GM12878 (cell line): ENCODE measurements at regions not wholly inside any gene's neighbourhood (a gene's known extent, or its start where the extent isn't known, plus 50 kb on each side); places are given as distances from the start of the nearest gene placed in this dataset.
"Not testable (repeated sequence)": the region's sequence is repeated elsewhere in the genome, so short reads cannot be mapped to it uniquely, and the experiment has no call there.

Experiments used
- ATAC-seq: fragments of 200-7000 bp; cut with Tn5 transposase; 3 replicates; pipeline ENCODE4 v1.9.1; 2020; ENCODE audit warnings: mild to moderate bottlenecking, moderate library complexity
- BruUV-seq: library from RNA; stranded (reverse); fragments of 400-500 nt; replicated peaks from 2 replicates; lab custom pipeline; 2021; lab: Mats Ljungman, UMichigan
- CTCF ChIA-PET: fragments of 300-600 bp; sonication (Branson Sonifier 250); formaldehyde crosslinking; extraction: SDS; loops from one replicate; lab custom pipeline; 2021; ENCODE audit warnings: inconsistent platforms; lab: Yijun Ruan, JAX
- POLR2A ChIA-PET: fragments of 350-600 bp; formaldehyde crosslinking; extraction: SDS; loops from one replicate; lab custom pipeline; 2021; ENCODE audit warnings: inconsistent platforms; lab: Charles Lee
- RAD21 ChIA-PET: fragments of 300-600 bp; sonication (Branson Sonifier 250); formaldehyde crosslinking; loops from one replicate; lab custom pipeline; 2023; ENCODE audit warnings: antibody characterized with exemption; ENCODE audit not compliant: unreplicated experiment; lab: Charles Lee
- SMC1A ChIA-PET: fragments of 300-600 bp; sonication (Branson Sonifier 250); formaldehyde crosslinking; loops from one replicate; lab custom pipeline; 2023; ENCODE audit not compliant: unreplicated experiment, uncharacterized antibody; lab: Charles Lee
- DNase-seq: peaks from one replicate; pipeline ENCODE4 v3.0.0-alpha.2; 2011; ENCODE audit warnings: low read depth, low spot score
- FAIRE-seq: peaks from 3 replicates; lab custom pipeline; 2011; peaks lifted over from hg19 to GRCh38; lab: Jason Lieb, UNC
- H2AFZ ChIP-seq: 2 replicates; pipeline ENCODE4 v1.6.0; 2011; ENCODE audit warnings: low read depth, low read length, control low read depth; ENCODE audit not compliant: control insufficient read depth
- H3K27ac ChIP-seq: 2 replicates; pipeline ENCODE4 v1.5.1; 2011; ENCODE audit warnings: control low read depth; ENCODE audit not compliant: control insufficient read depth, insufficient read depth
- H3K27me3 ChIP-seq, 2 experiments: replicated peaks in 1 of 2; 2 replicates each; pipeline versions ENCODE4 v1.6.0 to v1.6.1; 2011; ENCODE audit warnings: low read length in 1 of 2; ENCODE audit not compliant: control insufficient read depth in 2 of 2, insufficient read depth in 2 of 2
- H3K36me3 ChIP-seq, 2 experiments: 2 replicates each; pipeline ENCODE4 v1.5.1; 2011; ENCODE audit warnings: low read length in 1 of 2; ENCODE audit not compliant: control insufficient read depth in 2 of 2, insufficient read depth in 2 of 2
- H3K4me1 ChIP-seq: 2 replicates; pipeline ENCODE4 v1.6.1; 2011; ENCODE audit warnings: mild to moderate bottlenecking, low read length, moderate library complexity, mixed read lengths; ENCODE audit not compliant: control insufficient read depth, insufficient read depth
- H3K4me2 ChIP-seq: 2 replicates; pipeline ENCODE4 v1.6.0; 2011; ENCODE audit warnings: control low read depth; ENCODE audit not compliant: control insufficient read depth, insufficient read depth
- H3K4me3 ChIP-seq: fragments of 200-600 bp; sonication (generic); 2 replicates; pipeline ENCODE4 v1.5.1; 2016
- H3K79me2 ChIP-seq: 2 replicates; pipeline ENCODE4 v1.6.0; 2011; ENCODE audit warnings: low read length; ENCODE audit not compliant: control insufficient read depth, insufficient read depth
- H3K9ac ChIP-seq: 2 replicates; pipeline ENCODE4 v1.8.0; 2011; ENCODE audit warnings: low read length, control low read depth, mixed read lengths; ENCODE audit not compliant: control insufficient read depth, insufficient read depth
- H3K9me3 ChIP-seq: replicated peaks from 3 replicates; pipeline ENCODE4 v1.5.1; 2011; ENCODE audit warnings: mild to moderate bottlenecking, low read length; ENCODE audit not compliant: control insufficient read depth, insufficient read depth
- H4K20me1 ChIP-seq: 2 replicates; pipeline ENCODE4 v1.6.0; 2011; ENCODE audit not compliant: control insufficient read depth, insufficient read depth
- WGBS: methylation state at CpG from one replicate; pipeline ENCODE4 v1.1.6; 2016; ENCODE audit warnings: low lambda C conversion rate; ENCODE audit not compliant: insufficient replicate concordance, insufficient coverage; ENCODE audit errors: missing lambda C conversion rate; 5-methylcytosine and 5-hydroxymethylcytosine counted together
- in situ Hi-C: fragments of 300-500 bp; cut with MboI; formaldehyde crosslinking; loops from 9 replicates; pipeline ENCODE4 v1.14.3; 2018; ENCODE audit warnings: mixed read lengths
- intact Hi-C: fragments of 100-400 bp; cut with micrococcal nuclease; formaldehyde crosslinking; loops from one replicate; pipeline ENCODE4 v1.14.2; 2022; ENCODE audit not compliant: unreplicated experiment

- POLR2A ChIA-PET, H3K27me3 ChIP-seq, H3K27ac ChIP-seq, H4K20me1 ChIP-seq, in situ Hi-C loops, CTCF ChIA-PET, ATAC-seq, H3K4me3 ChIP-seq, H3K9me3 ChIP-seq, FAIRE-seq, BruUV-seq, H3K4me1 ChIP-seq, H3K36me3 ChIP-seq, intact Hi-C loops, H3K4me2 ChIP-seq, SMC1A ChIA-PET, H3K79me2 ChIP-seq, DNase-seq, H3K9ac ChIP-seq, RAD21 ChIA-PET, H2AFZ ChIP-seq: not testable (repeated sequence)
- WGBS = no CpG with 5 or more reads among the region's 1 CpG
These were observed 182.5 kb upstream of the FAM20C start for GRCh38 chr7:9919-10318.

GRCh38 chr7:32565-33280 is 159.6 kb upstream of the FAM20C start:
- SMC1A ChIA-PET, H3K27me3 ChIP-seq, RAD21 ChIA-PET, intact Hi-C loops, POLR2A ChIA-PET, DNase-seq, H3K79me2 ChIP-seq, H3K36me3 ChIP-seq, H3K4me2 ChIP-seq, H2AFZ ChIP-seq, CTCF ChIA-PET, H3K4me1 ChIP-seq, H3K4me3 ChIP-seq, FAIRE-seq, H3K27ac ChIP-seq, H4K20me1 ChIP-seq, BruUV-seq, H3K9ac ChIP-seq, ATAC-seq, in situ Hi-C loops, H3K9me3 ChIP-seq: not testable (repeated sequence)
- 78% methylated on average over 5 of the region's 20 CpGs for whole genome bisulfite sequencing
